ENCODE measurements at regions not wholly inside any gene's neighbourhood (a gene's known extent, or its start where the extent isn't known, plus 50 kb on each side); places are given as distances from the start of the nearest gene placed in this dataset.

DNA sequence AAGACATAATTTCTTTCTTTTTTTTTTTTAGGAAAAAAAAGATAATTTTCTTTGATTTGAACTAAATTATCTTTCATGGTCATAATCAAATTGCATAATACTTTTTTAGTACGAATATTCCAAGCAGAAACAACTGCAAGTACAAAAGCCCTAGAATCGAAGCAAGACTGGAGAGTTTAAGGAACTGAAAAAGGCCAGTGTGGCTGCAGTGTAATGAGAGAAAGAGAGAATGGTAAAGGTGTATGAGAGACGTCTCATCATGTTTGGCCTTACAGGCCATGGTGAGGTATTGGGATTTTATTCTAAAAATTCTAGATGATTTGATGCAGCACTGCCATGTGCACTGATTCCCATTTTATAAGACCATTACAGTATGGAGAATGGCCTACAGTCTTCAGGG is 180.9 kb downstream of the SUCNR1 start:
- no peak for DNase-seq

DNA sequence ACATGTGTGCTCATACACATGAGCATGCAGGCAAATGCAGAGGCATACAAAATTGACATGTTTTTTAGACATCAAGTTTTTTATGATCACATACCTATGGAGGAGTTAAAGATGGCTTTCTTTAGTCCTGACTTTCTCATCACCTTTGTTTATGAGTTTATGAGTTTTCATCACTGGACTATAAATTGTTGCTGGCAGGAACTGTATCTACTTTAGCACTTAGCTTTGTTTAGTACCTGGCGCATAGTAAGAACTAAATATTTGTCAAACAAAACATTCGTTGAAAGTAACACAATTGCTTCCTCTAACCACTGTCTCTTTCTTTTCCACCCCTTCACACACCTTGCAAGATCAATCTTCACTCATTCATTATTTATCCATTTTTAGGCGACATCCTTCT is 182.6 kb downstream of the SUCNR1 start:
- no peak for DNase-seq

DNA sequence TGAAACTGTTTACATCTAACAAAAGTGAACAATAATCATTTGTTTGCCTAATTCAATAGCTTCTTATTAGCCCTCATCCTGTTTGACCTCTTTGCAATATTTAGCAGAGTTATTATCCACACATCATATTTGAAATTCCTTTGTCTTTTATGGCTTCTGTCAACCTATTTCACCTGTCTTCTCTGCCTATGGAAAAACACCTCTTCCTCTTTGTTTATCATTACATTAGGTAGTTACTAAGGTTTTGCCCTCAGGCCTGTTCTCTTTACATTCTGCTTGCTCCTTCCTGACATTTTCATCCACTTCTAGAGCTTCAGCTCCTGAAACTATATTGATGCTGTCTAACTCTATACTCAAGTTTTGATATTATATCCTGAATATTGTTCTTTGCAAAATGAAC is 183.0 kb downstream of the SUCNR1 start:
- no peak for DNase-seq

DNA sequence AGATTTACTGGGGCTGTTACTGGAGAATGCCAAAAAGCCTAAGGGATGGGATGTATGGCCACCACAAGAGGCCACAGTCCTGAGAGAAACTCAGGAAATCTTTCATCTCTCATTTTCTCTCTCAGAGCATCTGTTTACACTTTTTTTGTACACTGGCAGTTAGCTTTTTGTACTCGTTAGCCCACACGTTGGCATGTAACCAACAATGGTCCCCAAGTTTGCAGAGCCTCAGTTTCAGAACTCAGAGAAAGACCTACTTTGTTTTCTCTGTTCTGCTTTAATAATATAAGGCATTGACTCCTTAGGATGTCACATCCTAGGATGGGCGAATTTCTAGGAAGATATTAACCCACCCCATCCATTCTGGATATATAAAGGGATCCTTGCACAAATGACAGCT is 183.5 kb downstream of the SUCNR1 start:
- DNase-seq, result no peak

DNA sequence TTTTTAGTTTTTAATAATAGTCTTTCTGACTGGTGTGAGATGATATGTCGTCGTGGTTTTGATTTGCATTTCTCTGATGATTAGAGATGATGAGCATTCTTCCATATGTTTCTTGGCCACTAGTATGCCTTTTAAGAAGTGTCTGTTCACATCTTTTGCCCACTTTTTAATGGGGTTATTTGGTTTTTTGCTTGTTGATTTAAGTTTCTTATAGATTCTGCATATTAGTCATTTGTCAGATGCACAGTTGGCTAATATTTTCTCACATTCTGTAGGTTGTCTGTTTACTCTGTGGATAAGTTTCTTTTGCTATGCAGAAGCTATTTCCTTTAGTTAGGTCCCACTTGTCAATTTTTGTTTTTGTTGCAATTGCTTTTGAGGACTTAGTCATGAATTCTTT is 185.4 kb downstream of the SUCNR1 start:
- peak in 1 of 3 donors; percentile 16 for DNase-seq

DNA sequence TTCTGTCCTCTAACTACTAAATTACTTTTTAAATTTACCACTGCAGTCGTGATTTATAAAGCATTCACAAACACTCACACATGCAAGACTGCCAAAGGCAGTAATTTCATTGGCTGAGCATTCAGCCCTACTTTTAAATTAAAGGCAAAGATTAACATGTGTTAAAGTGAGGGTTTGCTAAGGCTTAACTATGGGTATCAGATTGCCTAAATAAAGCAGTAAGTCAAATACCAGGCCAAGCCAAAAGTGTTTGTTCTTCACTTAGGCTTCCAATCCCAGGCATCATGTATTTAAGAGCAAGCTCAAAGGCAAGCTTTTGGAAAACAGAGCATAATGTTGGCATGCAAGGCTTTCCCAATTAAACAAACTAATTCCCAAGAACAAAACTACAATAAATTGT is 187.3 kb downstream of the SUCNR1 start:
- no peak for DNase-seq

DNA sequence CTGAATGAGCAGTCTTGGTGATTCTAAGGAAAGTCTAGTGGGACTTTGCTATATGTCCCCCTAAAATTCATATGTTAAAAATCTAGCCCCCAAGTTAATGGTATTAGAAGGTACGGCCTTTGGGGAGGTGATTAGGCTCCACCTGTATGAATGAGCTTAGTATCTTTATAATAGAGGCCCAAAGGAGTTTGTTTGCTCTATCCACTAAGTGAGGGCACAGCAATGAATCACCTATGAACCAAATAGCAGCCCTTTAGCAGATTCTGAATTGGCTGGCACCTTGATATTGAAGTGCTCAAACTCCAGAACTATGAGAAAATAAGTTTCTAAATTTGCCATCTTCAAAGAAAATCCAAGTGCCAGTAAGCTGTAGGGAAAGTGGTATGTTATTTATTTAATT is 187.9 kb downstream of the SUCNR1 start:
- no peak for DNase-seq

DNA sequence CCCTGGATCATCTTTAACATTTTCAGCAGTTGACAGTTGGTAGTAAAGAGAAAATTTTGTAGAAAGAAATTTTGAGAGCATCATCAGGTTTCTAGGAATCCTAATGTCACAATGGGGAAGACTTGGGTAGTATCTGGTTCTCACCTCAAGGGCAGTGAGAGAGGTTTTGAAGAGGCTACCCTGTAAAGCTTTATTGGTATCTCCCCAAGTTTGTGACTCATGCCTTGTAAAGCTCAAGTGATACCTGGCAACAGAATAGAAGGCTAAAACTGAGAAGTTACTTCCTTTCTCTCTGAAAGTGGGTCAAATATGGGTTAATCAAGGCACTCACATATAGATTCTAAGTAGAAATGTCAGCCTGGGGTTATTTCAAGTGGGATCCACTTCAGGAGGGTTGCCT is 196.4 kb downstream of the SUCNR1 start:
- DNase-seq, result no peak

DNA sequence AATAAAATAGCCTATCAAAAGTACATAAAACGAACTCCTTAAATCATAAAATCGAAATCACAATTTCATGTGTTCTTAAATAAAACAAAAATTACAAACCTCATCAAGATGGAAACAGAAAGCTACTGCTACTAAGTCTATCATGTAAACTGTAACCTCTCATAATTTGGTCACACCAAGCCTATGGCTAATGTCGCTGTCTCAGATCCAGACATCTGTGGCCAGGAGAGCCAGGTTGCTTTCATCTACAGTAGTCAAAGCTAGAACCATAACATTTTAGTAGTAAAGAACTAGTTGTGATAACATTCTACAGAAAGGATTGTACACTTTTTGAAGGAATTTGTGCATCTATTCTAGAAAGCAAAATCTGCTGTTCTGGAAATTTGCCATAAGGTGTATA is 197.4 kb upstream of the MBNL1 start:
- no peak for DNase-seq

DNA sequence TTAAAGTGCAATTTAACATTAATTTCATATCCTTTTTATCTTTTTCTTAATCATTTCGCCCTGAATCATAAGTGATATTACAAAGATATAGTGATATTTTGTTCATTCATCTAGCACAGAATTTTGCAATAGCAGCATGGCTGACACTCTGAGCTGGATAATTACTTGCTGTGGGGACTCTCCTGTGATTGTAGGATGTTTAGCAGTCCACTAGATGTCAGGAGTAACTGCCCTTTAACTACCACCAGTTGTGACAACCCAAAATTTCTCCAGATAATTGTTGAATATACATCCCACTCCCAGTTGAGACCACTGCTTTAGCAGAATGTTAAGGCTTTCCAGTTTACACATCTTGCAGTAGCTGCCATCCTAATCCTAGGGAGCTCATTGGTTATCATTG is 196.8 kb upstream of the MBNL1 start:
- DNase-seq, result peak in 2 of 3 donors; percentile 12

DNA sequence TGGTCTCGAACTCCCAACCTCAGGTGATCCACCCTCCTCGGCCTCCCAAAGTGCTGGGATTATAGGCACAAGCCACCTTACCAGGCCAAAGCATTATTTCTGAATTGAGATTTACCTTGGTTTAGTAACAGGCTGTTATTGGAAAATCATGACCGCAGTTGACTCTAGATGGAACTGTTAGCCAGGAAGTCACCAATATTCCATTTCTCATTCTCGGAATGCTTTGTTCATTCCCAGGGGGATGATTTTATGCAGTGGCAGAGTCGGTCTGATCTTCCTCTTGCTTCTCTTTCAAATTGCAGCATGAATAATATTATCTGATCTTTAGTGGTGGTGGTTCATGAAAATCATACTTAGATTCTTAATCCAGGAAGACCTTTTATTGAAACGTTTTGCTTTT is 195.5 kb upstream of the MBNL1 start:
- DNase-seq, result peak in 2 of 3 donors; percentile 20 to 35

DNA sequence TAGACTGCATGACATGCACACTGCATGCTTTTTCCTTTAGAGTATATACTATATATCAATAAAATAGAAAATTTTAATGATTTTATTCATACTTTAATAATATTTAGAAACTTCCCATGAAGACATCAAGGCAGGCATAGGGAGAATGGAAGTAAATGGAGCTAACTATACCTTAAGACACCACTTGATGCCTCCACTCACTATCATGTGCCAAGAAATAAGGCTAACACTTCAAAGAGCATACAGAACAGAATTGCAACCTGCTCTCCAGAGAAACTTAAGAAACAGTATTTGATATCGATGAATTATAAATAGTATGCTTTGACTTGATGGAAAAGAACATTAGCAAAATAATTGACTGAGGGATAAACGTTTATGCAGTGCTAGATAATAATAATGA is 192.6 kb upstream of the MBNL1 start:
- no peak for DNase-seq

DNA sequence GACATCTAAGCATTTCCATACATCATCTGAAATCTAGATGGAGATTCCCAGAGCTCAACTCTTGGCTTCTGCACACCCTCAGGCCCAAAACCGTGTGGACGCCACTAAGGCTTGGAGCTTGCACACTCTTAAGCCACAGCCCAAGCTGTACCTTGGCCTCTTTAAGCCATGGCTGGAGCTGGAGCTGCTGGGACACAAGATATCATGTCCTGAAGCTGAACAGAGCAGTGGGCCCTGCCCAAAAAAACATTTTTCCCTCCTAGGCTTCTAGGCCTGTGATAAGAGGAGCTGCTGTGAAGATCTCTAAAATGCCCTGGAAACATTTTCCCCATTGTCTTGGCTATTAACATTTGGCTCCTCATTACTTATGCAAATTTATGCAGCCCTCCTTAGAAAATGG is 188.7 kb upstream of the MBNL1 start:
- no peak for DNase-seq

DNA sequence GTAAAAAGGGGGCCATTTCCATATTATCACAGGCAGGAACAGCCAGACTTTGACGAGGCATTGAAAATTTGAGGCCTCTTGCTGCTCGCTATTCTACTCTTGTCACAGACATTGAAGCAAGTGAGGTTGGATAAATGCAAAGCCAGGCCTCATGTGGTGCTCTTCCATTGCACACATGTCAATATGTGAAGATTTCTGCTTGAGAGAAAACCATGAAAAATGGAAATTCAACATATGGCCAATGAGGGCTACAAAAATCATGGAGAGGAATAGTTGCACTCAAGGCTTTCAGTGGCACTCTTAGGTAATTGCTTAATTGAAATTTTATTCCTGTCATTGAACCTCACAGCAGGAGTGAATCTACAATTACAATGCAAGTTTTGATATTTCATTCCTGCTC is 185.6 kb upstream of the MBNL1 start:
- no peak for DNase-seq

DNA sequence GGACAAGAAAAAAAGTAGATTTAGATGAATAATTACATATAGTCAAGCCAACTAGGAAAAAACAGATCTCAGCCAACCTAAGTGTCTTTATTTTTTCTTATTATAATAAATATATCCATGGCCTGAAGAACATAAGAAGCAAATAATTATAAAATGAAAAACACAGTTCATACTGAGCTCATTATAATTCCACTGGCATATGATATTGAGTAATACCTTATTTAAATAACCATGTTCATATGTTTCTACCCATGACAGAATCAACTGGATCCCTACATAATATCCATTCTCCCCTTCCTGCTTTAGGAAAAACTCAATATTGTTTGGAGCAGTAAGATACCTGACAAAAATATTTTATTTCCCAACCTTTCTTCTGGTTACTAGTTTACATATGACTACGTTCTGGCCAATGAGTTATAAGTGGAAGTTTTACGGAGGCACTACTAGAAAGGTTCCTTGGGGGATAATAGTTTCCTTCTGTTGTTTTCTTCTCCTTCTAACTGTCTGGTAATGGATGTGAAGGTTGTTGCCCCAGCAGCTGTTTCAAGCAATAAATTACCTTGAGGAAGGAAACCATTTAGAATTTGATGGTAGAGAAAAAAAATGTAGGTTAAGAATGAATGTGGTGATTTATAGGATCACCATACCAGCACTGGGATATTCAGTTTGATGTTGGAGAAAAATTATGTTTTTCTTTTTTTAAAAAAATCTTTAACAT is 184.1 kb upstream of the MBNL1 start:
- no peak for DNase-seq

DNA sequence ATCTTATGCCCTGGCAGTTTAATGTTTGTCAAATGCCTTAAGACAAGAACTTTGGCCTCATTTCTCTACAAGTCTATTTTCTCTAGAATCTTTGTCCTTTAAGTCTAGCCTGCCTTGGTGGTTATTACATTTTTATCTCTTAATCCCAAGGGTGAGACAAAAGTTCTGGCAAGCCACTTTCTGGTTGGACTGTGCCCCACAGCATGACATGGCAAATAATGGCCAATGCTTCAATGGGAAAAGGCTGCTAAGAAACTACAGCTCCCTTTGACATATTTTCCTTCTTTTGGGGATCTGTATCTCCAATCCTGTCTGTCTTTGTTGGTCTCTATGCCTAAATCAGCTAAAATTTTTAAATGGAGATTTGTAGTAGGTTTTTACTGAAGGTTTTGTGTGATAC is 181.6 kb upstream of the MBNL1 start:
- no peak for DNase-seq

DNA sequence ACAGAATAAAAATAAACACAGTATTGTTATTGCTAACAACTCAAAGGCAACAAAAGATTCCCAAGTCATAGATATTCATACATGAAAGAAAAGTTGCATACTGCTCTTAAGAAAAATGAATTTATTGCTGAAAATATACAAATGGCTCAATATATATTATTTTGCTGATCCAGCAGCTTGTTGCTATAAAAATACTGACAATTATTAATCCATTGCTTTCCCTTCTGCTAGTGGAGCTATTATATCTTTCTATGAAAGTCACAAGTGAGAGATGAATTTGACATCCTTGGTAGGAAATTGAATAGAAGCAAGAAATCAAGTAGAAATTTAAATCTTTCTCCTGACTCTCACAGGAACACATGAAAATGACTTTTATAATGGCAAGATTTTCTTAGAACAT is 179.2 kb upstream of the MBNL1 start:
- DNase-seq, result no peak

DNA sequence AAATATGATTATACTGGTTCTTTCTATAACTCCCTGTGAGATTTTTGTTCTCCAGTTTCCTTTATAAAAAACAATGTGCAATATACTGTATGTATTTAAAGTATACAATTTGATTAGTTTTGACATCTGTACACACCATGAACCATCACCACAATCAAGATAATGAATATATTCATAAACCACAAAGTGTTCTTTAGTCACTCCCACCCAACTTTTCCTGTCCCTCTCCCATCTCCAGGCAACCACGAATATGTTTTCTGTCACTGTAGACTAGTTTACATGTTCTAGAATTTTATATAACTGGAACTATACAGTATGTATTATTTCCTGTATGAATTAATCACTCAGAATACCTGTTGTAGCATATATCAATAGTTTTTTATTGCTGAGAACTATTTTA is 177.0 kb upstream of the MBNL1 start:
- DNase-seq, result no peak

DNA sequence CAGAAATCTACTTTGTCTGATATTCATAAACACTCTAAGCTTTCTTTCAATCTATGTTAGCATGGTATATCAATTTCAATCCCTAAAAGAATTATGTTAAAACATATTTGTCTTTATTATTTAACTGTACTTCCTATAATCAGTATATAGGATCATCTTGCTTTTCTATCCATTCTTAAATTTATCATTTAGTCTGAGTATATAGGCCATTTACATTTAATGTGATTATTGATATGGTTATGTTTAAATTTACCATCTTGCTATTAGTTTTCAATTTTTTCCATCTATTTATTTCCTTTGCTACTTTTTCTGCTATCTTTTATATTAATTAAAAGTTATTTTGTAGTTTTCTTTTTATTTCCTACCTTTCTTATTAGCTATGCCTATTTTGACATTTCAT is 174.8 kb upstream of the MBNL1 start:
- no peak for DNase-seq

DNA sequence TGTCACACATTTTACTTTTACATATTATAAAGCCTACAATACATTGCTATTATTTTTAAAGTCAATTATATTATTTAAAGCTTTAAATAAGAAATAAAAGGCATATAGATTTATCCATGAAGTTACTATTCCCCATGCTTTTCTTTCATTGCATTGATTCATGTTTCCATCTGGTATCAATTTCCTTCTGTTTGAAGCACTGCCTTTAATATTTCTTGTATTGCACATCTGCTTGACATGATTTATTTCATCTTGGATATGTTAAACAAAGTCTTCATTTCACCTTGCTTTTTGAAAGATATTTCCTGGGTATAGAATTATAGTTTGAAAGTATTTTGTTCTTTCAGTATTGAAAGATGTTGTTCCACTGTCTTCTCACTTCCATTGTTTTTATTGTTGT is 174.3 kb upstream of the MBNL1 start:
- DNase-seq, result no peak

DNA sequence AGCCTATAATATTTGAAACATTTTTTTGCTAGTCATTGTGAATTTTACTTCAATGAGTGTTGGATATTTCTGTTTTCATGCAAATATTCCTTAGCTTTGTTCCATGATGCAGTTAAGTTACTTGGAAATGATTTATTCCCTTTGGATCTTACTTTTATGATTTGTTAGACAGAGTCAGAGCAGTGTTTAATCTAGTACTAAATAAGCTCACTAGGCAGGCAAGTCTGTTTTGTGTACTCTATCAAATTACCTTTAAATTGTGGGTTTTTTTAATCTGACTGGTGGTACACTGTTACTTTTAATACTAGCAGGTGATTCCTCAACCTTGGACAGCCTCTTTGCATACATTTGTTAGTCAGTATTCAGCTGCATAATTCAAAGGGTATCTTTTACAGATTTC is 173.3 kb upstream of the MBNL1 start:
- DNase-seq, result no peak

DNA sequence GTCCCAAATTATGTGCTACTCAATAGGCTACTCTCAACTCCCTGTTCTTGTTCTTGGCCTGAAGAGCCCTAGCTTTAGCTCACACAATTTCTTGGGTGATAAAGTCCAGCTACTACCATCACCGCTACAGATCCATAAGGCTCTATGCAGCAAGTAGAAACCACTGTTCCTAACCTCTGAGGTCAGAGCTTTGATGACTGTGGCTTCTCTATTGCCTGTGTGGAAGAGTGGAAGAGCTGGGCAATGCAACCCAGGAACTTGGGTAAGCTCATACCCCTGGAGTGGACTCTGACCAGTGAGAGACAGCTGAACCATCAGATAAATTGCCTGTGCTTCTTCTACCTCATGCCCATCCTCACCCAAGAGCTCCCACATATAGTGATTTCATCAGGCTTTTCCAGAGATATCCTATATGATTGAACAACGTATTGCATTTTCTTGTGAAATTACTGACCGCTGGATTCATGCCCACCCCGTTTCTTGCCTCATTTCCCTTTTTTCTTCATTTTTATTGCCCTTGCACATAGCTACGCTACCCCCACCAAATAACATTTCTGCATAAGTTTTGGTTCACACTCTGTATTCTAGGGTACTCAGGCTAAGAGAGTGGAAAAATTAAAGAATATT is 172.3 kb upstream of the MBNL1 start:
- no peak for DNase-seq

DNA sequence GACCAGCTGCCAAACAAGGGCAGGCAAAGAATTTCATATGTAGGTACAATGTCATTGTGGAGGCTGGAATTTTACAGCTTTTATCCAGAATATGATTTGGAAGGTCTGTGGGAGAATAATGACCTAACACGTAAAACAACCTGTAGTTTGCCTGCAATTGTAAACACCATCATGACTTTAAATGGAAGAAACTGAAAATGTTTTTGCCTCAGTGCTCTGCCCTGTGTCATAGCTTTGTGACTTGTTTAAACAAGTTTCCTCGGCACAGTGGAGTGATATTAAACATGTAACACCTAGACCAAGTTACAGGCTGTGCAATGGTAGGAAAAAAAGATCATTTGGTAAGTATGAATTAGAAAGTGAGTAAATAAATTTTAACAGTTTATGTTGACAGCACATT is 171.6 kb upstream of the MBNL1 start:
- DNase-seq, result no peak

DNA sequence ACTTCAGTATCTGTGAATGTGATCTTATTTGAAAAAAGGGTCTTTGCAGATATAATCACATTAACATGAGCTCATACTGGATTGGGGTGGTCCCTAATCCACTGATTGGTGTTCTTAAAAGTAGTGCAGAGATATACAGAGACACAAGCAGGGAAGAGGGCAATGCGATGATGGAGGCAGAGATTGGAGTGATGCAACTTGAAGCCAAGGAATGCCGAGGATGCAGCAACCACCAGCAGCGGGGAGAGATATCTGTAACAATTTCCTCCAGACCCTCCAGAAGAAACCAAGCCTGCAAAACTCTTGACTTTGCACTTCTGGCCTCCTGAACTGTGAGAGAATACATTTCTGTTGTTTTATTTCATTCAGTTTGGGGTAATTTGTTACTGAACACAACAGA is 171.0 kb upstream of the MBNL1 start:
- DNase-seq, result no peak

Data from muscle of back (tissue), 3 donors.